ENCODE measurements at regions not wholly inside any gene's neighbourhood (a gene's known extent, or its start where the extent isn't known, plus 50 kb on each side); places are given as distances from the start of the nearest gene placed in this dataset.

GRCh38 chr11:115887727-115888126 is 383.5 kb upstream of the CADM1 start:
- H4K20me1 ChIP-seq (ENCODE audit: insufficient read depth) = no peaks in the 10 kb centered on the region
- no peak overlapping the region for H3K27ac ChIP-seq (ENCODE audit: low read depth in 2 of 2, low read length in 1 of 2)
- H3K9ac ChIP-seq = no peak overlapping the region
- ChIA-PET POLR2A (no interaction called here), CTCF (interaction anchor here (0.7 to 1.4 kb wide), 2 partner anchors 12 to 191 kb away, joined by 3 read pairs; no protein-coding TSS in a partner anchor)
- WGBS (ENCODE audit: low lambda C conversion rate) = 48% methylated on average over 8 of the region's 8 CpGs
- no peaks in the 10 kb centered on the region for H3F3A ChIP-seq (replicated peaks; ENCODE audit: insufficient read depth)
- no peaks in the 10 kb centered on the region for H3K79me2 ChIP-seq (ENCODE audit: insufficient read depth)
- no peaks in the 10 kb centered on the region for H3K9me3 ChIP-seq
- no peak for TF ChIP-seq RXRA (IDR thresholded peaks at IDR 0.05; ENCODE audit: borderline replicate concordance, low read depth)
- TF ChIP-seq CHD2 (IDR thresholded peaks at IDR 0.05; ENCODE audit: low read length, partially characterized antibody) = no peak
- no peak for TF ChIP-seq TEAD4 (IDR thresholded peaks at IDR 0.05; ENCODE audit: borderline replicate concordance, insufficient read depth)
- no peak for TF ChIP-seq POLR2AphosphoS5 (IDR thresholded peaks at IDR 0.05; ENCODE audit: low read depth, low read length)
- no peak for TF ChIP-seq RFX5 (IDR thresholded peaks at IDR 0.05; ENCODE audit: low read length)
- TF ChIP-seq REST (IDR thresholded peaks at IDR 0.05; ENCODE audit: low read depth, low read length) = no peak
- no peak for TF ChIP-seq RAD21 (IDR thresholded peaks at IDR 0.05; ENCODE audit: low read length)
- no peak for TF ChIP-seq JUND (IDR thresholded peaks at IDR 0.05)
- no peak for TF ChIP-seq FOXM1 (IDR thresholded peaks at IDR 0.05; ENCODE audit: low read depth)
- TF ChIP-seq USF1 (IDR thresholded peaks at IDR 0.05; ENCODE audit: borderline replicate concordance, low read depth) = no peak
- no peak for TF ChIP-seq EZH2phosphoT487 (IDR thresholded peaks at IDR 0.05; ENCODE audit: borderline replicate concordance, low read depth)
- no peak for TF ChIP-seq EP300 (IDR thresholded peaks at IDR 0.05; ENCODE audit: borderline replicate concordance in 1 of 2, low read depth in 1 of 2, low read length in 1 of 2)
- no peak for TF ChIP-seq SIN3A (IDR thresholded peaks at IDR 0.05; ENCODE audit: borderline replicate concordance, low read depth, low read length)
- TF ChIP-seq RCOR1 (IDR thresholded peaks at IDR 0.05; ENCODE audit: low read length) = no peak
- no peak for TF ChIP-seq NFIC (IDR thresholded peaks at IDR 0.05; ENCODE audit: borderline replicate concordance)
- TF ChIP-seq TAF1 (IDR thresholded peaks at IDR 0.05; ENCODE audit: borderline replicate concordance, low read depth, low read length) = no peak
- no peaks in the 10 kb centered on the region for H3K9me2 ChIP-seq
- no peak for DNase-seq
- no peak overlapping the region for H2AFZ ChIP-seq (ENCODE audit: low read depth)
- no peaks in the 10 kb centered on the region for H3K36me3 ChIP-seq (replicated peaks in 1 of 2; ENCODE audit: control insufficient read depth in 1 of 2, insufficient read depth in 2 of 2, low read length in 1 of 2)
- no peaks in the 10 kb centered on the region; a peak in 1 of 4 replicates for H3K4me1 ChIP-seq (ENCODE audit: control insufficient read depth in 1 of 2, insufficient read depth in 2 of 2, low read depth in 1 of 2, low read length in 1 of 2)
- H3K27me3 ChIP-seq (ENCODE audit: insufficient read depth) = no peaks in the 10 kb centered on the region
- no peak overlapping the region for H3K4me3 ChIP-seq (ENCODE audit: low read depth in 2 of 2, low read length in 1 of 2)
- no peak overlapping the region for H3K4me2 ChIP-seq

Data from SK-N-SH (cell line).